Loucy (cell line): ENCODE measurements at regions not wholly inside any gene's neighbourhood (a gene's known extent, or its start where the extent isn't known, plus 50 kb on each side); places are given as distances from the start of the nearest gene placed in this dataset.

ENCODE experiments used
- H2AFZ ChIP-seq: fragments of 200-600 bp; sonication (generic); 2 replicates; pipeline ENCODE4 v1.6.0; 2016; ENCODE audit warnings: antibody characterized with exemption, mild to moderate bottlenecking, low read length, moderate library complexity
- H3F3A ChIP-seq: fragments of 200-600 bp; 2 replicates; pipeline ENCODE4 v1.6.0; 2016; ENCODE audit warnings: antibody characterized with exemption, low read depth, mild to moderate bottlenecking
- H3K27me3 ChIP-seq: fragments of 200-600 bp; sonication (generic); 2 replicates; pipeline ENCODE4 v1.6.1; 2014; ENCODE audit warnings: low read length, mild to moderate bottlenecking; ENCODE audit not compliant: insufficient read depth, poor library complexity, severe bottlenecking
- H3K36me3 ChIP-seq: fragments of 200-600 bp; sonication (generic); 2 replicates; pipeline ENCODE4 v1.6.1; 2016; ENCODE audit warnings: low read length; ENCODE audit not compliant: insufficient read depth
- H3K4me1 ChIP-seq: fragments of 200-600 bp; sonication (generic); 2 replicates; pipeline ENCODE4 v1.5.1; 2014; ENCODE audit warnings: low read length, mild to moderate bottlenecking; ENCODE audit not compliant: insufficient read depth, poor library complexity, severe bottlenecking
- H3K4me2 ChIP-seq: fragments of 200-600 bp; sonication (generic); 2 replicates; pipeline ENCODE4 v1.6.0; 2014; ENCODE audit warnings: antibody characterized with exemption, low read length, low read depth, mild to moderate bottlenecking; ENCODE audit not compliant: poor library complexity, severe bottlenecking
- H3K4me3 ChIP-seq: fragments of 200-600 bp; sonication (generic); 2 replicates; pipeline ENCODE4 v1.5.1; 2014; ENCODE audit warnings: low read length, mild to moderate bottlenecking, mixed read lengths; ENCODE audit not compliant: poor library complexity, severe bottlenecking
- H3K79me2 ChIP-seq: fragments of 200-600 bp; sonication (generic); 2 replicates; pipeline ENCODE4 v1.6.1; 2014; ENCODE audit warnings: low read length; ENCODE audit not compliant: insufficient read depth
- H3K9ac ChIP-seq: fragments of 200-600 bp; sonication (generic); 2 replicates; pipeline ENCODE4 v1.6.0; 2014; ENCODE audit warnings: mild to moderate bottlenecking, low read depth, low read length, moderate library complexity; ENCODE audit not compliant: poor library complexity, severe bottlenecking
- H3K9me2 ChIP-seq: fragments of 200-600 bp; sonication (generic); replicated peaks from 2 replicates; pipeline ENCODE4 v1.6.1; 2016; ENCODE audit warnings: low read depth, low read length, mixed read lengths
- H3K9me3 ChIP-seq: fragments of 200-600 bp; sonication (generic); 2 replicates; pipeline ENCODE4 v1.6.1; 2014; ENCODE audit warnings: mild to moderate bottlenecking, antibody characterized with exemption, low read length, low read depth; ENCODE audit not compliant: insufficient read depth
- H4K20me1 ChIP-seq: fragments of 200-600 bp; sonication (generic); 2 replicates; pipeline ENCODE4 v1.6.0; 2014; ENCODE audit warnings: antibody characterized with exemption, low read length, mild to moderate bottlenecking; ENCODE audit not compliant: insufficient read depth, poor library complexity, severe bottlenecking
- CTCF ChIP-seq: fragments of 200-600 bp; sonication (generic); conservative IDR thresholded peaks from 2 replicates; pipeline ENCODE4 v1.5.1; 2014; ENCODE audit warnings: mild to moderate bottlenecking, antibody characterized with exemption, low read length
- EZH2phosphoT487 ChIP-seq: fragments of 200-600 bp; IDR thresholded peaks from 2 replicates; pipeline ENCODE4 v1.6.1; 2018; ENCODE audit warnings: antibody characterized with exemption, mild to moderate bottlenecking, moderate library complexity, borderline replicate concordance

- H3K36me3 ChIP-seq: no peaks in the 10 kb centered on the region
- no peak overlapping the region for H3K4me3 ChIP-seq
- H3F3A ChIP-seq: no peaks in the 10 kb centered on the region
- H3K4me1 ChIP-seq: peaks cover 3% of the 10 kb centered on the region
- H3K9me3 ChIP-seq: no peaks in the 10 kb centered on the region
- H4K20me1 ChIP-seq: no peaks in the 10 kb centered on the region
- no peaks in the 10 kb centered on the region for H3K79me2 ChIP-seq
- H2AFZ ChIP-seq: peak overlapping the region; percentile 59; the same call in 1 of the 2 replicates
- H3K27me3 ChIP-seq: no peaks in the 10 kb centered on the region
- no peaks in the 10 kb centered on the region for H3K9me2 ChIP-seq
- no peak overlapping the region for H3K4me2 ChIP-seq
- no peak overlapping the region for H3K9ac ChIP-seq
- TF ChIP-seq EZH2phosphoT487 (no peak), CTCF (no peak)
Observed at GRCh38 chr3:18989237-18989795, 159.0 kb upstream of the KCNH8 start.

GRCh38 chr3:18988614-18989229 lies 159.6 kb upstream of the KCNH8 start:
- Histone ChIP-seq H3K79me2 (no peaks in the 10 kb centered on the region), H3K9ac (no peak overlapping the region), H3K4me3 (no peak overlapping the region), H3K4me2 (no peak overlapping the region), H4K20me1 (no peaks in the 10 kb centered on the region), H3K36me3 (no peaks in the 10 kb centered on the region), H3K9me3 (no peaks in the 10 kb centered on the region), H3K27me3 (no peaks in the 10 kb centered on the region), H2AFZ (0 out of 2 replicates have a peak overlapping the region, but pooled peaks have one; percentile 59), H3K9me2 (no peaks in the 10 kb centered on the region), H3F3A (no peaks in the 10 kb centered on the region), H3K4me1 (peaks cover 3% of the 10 kb centered on the region)
- TF ChIP-seq CTCF (peak; percentile 95), EZH2phosphoT487 (no peak)

DNA sequence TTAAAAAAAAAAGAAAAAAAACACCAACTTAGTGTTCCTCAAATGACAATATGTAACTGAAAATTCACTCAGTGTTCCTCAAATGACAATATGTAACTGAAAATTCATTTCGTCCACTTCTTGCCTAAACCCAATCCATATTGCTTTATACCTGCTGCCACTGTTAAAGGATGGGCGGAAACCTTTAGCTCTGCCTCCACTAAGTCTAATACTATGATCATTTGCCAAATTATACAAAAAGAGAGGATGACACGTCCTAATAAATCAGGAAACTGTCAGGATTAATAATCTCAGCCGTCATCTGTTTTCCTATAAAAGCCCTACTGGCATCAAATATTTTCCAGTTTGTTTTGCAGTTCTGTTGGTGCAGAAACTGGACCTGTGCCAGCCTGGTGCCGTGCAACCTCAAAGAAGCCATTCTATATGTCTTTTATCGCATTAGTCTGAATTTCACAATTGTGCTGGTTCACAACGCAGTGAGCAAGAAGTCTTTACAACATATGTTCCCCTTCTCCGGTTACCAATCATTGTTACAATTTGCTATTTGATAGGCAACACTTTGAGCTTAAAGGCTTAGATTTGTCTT lies 160.4 kb upstream of the KCNH8 start:
- Histone ChIP-seq H3K79me2 (no peaks in the 10 kb centered on the region), H3K9me2 (no peaks in the 10 kb centered on the region), H3K4me1 (peaks cover 3% of the 10 kb centered on the region), H3K9ac (no peak overlapping the region), H4K20me1 (no peaks in the 10 kb centered on the region), H2AFZ (no peak overlapping the region), H3K9me3 (no peaks in the 10 kb centered on the region), H3K4me3 (no peak overlapping the region), H3K4me2 (no peak overlapping the region), H3K27me3 (no peaks in the 10 kb centered on the region), H3K36me3 (no peaks in the 10 kb centered on the region), H3F3A (no peaks in the 10 kb centered on the region)
- TF ChIP-seq EZH2phosphoT487: no peak
- TF ChIP-seq CTCF: no peak
